Osteocyte (in vitro differentiated cells): ENCODE measurements at regions not wholly inside any gene's neighbourhood (a gene's known extent, or its start where the extent isn't known, plus 50 kb on each side); places are given as distances from the start of the nearest gene placed in this dataset. TPM values are rescaled to one million over a fixed set of nuclear protein-coding genes. Genes with fewer than 3 reads are reported as not detected.
"Not testable (repeated sequence)": the region's sequence is repeated elsewhere in the genome, so short reads cannot be mapped to it uniquely, and the experiment has no call there.

Experiments used
- DNase-seq: peaks from one replicate; pipeline ENCODE4 v3.0.0; 2021; ENCODE audit warnings: mixed read lengths; ENCODE audit not compliant: unreplicated experiment; ENCODE audit errors: extremely low spot score
- H3K27ac Mint-ChIP-seq: one replicate; pipeline ENCODE4 v1.8.0; 2021; ENCODE audit warnings: mild to moderate bottlenecking, mixed read lengths; ENCODE audit not compliant: unreplicated experiment
- H3K27me3 Mint-ChIP-seq: one replicate; pipeline ENCODE4 v1.8.0; 2021; ENCODE audit warnings: mixed read lengths; ENCODE audit not compliant: unreplicated experiment
- H3K36me3 Mint-ChIP-seq: one replicate; pipeline ENCODE4 v1.8.0; 2021; ENCODE audit warnings: mixed read lengths; ENCODE audit not compliant: unreplicated experiment
- H3K4me1 Mint-ChIP-seq: one replicate; pipeline ENCODE4 v1.8.0; 2021; ENCODE audit warnings: mixed read lengths; ENCODE audit not compliant: unreplicated experiment
- H3K4me3 Mint-ChIP-seq: one replicate; pipeline ENCODE4 v1.8.0; 2021; ENCODE audit warnings: mild to moderate bottlenecking, moderate library complexity, mixed read lengths; ENCODE audit not compliant: unreplicated experiment
- H3K9me3 Mint-ChIP-seq: one replicate; pipeline ENCODE4 v1.8.0; 2021; ENCODE audit warnings: mixed read lengths; ENCODE audit not compliant: unreplicated experiment
- microRNA-seq: library from miRNA; unstranded; fragments of <30 nt; microRNA quantifications from one replicate; pipeline ENCODE4 v1.1.0, GENCODE V29; 2020; ENCODE audit not compliant: unreplicated experiment

GRCh38 chr16:70048083-70048482 is 66.0 kb upstream of the PDPR start:
- DNase-seq, H3K4me3 Mint-ChIP-seq, H3K9me3 Mint-ChIP-seq, H3K36me3 Mint-ChIP-seq, H3K27ac Mint-ChIP-seq, H3K27me3 Mint-ChIP-seq: not testable (repeated sequence)
- H3K4me1 Mint-ChIP-seq, result peaks cover 11% of the 10 kb centered on the region

DNA sequence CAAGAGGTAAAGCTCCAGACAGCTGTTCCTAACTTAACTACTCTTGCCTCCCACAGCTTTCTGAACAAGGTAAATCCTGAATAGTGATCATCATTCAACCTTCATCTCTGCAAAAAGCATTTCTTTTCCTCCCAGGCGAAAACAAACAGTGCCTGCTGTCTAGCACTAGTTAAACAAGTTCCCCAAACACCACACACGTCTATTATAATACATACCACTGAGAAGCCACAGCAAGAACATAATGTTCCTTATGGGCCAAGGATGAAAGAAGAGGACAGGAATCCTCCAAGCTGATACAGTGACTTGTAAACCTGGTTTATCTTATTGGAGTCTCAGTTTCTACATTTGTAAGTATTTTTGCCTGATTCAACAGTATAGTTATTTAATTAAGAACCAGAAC is 56.1 kb upstream of the PDPR start:
- H3K4me3 Mint-ChIP-seq, H3K27me3 Mint-ChIP-seq, H3K36me3 Mint-ChIP-seq, H3K9me3 Mint-ChIP-seq, H3K4me1 Mint-ChIP-seq, H3K27ac Mint-ChIP-seq, DNase-seq: not testable (repeated sequence)

- not testable (repeated sequence) for H3K27me3 Mint-ChIP-seq, H3K9me3 Mint-ChIP-seq, DNase-seq, H3K36me3 Mint-ChIP-seq, H3K27ac Mint-ChIP-seq, H3K4me3 Mint-ChIP-seq
- H3K4me1 Mint-ChIP-seq, result peaks cover 20% of the 10 kb centered on the region
These were observed 54.7 kb upstream of the PDPR start for GRCh38 chr16:70059429-70059828.

DNA sequence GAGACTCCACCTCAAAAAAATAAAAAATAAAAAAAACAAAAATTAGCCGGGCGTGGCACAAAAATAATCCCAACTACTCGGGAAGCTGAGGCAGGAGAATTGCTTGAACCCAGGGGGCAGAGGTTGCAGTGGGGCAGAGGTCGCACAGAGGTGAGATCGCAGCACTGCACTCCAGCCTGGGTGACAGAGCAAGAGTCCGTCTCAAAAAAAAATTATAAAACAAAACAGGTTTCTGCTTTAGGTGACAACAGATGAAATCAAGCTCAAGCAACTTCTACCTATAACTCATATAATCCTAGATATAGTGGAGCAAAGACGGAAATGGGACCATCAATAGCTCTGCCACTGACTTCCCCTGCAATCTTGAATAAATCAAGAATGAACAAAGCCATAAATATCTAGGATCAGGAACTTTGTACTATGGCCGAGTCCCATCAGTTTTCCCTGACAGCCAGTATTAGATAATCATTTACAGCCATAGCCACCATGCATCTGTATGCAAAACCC is 53.6 kb upstream of the PDPR start:
- H3K27me3 Mint-ChIP-seq, H3K27ac Mint-ChIP-seq, H3K9me3 Mint-ChIP-seq, H3K4me3 Mint-ChIP-seq, DNase-seq, H3K36me3 Mint-ChIP-seq: not testable (repeated sequence)
- peaks cover 20% of the 10 kb centered on the region for H3K4me1 Mint-ChIP-seq

DNA sequence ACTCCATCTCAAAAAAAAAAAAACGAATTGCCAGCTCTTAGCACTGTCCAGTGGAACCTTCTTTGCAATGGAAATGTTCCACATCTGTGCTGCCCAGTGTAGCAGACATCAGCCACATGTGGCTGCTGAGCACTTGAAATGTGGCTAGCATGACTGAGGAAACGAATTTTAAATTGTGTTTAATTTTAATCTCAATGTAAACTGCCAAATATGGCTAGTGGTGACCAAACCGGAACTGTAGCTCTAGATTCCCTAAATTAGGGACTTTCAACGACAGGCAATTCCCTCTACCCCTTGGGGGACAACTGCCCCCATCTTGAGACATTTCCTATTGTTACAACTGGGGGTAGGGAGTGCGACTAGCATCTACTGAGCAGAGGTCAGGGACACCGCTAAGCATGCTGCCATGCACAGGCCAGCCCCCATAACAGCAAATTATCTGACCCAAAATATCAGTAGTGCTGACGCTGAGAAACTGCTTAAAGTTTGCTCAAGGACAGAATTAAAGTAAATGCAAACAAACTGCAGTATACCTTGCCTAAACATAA is 52.4 kb upstream of the PDPR start:
- not testable (repeated sequence) for H3K27ac Mint-ChIP-seq, H3K27me3 Mint-ChIP-seq, H3K4me3 Mint-ChIP-seq, DNase-seq, H3K36me3 Mint-ChIP-seq, H3K9me3 Mint-ChIP-seq
- H3K4me1 Mint-ChIP-seq, result peaks cover 20% of the 10 kb centered on the region

DNA sequence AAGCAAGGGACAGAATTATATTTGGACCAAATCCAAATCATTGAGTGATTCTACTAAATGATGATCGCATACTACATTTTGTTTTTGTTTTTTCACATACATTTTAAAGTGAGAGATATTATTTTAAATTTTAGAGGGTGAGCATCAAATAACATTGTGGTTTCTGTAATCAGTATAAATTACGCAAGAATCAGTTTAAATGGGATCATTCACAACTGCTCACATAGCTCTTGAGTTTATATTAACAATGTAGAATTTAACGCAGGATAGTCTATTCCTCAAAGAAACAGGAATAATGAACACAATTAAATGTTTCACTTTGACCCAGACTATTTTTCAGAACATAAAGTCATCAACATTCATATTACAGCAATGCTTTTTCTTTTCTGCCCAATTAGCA is 51.2 kb upstream of the PDPR start:
- peaks cover 19% of the 10 kb centered on the region for H3K4me1 Mint-ChIP-seq
- H3K4me3 Mint-ChIP-seq, DNase-seq: not testable (repeated sequence)

More for the DNA sequence above, 51.2 kb upstream of the PDPR start:
- H3K27me3 Mint-ChIP-seq, H3K27ac Mint-ChIP-seq, H3K36me3 Mint-ChIP-seq, H3K9me3 Mint-ChIP-seq: not testable (repeated sequence)

Small RNA genes in the stretch of these regions (microRNA-seq; reads per million reads assigned to microRNA genes)
- not detected for gene MIR1972-2
